ENCODE measurements at regions not wholly inside any gene's neighbourhood (a gene's known extent, or its start where the extent isn't known, plus 50 kb on each side); places are given as distances from the start of the nearest gene placed in this dataset.

DNA sequence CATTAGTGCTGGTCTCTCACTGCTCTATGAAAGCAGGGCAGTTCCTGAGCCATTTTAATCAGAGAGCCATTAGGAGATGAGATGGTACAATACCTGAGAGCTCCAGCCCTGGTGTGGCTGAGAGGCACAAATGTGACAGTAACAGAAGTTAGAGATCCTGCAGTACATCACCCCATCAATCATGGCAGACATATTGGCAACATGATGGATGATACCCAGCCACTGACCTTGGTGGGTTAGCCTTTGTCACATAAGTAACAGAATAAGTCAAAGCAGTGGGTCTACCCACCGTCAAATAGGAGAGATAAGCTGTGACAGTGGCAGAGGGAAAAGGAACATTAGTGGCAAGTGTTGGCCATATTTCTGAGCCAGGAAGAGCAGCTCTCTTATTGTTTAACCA lies 53.3 kb upstream of the NXPH1 start:
- DNase-seq, result no peak

- no peak for DNase-seq
Measured at GRCh38 chr7:8382004-8382730, 51.2 kb upstream of the NXPH1 start.
